ENCODE measurements at regions not wholly inside any gene's neighbourhood (a gene's known extent, or its start where the extent isn't known, plus 50 kb on each side); places are given as distances from the start of the nearest gene placed in this dataset.
"Not testable (repeated sequence)": the region's sequence is repeated elsewhere in the genome, so short reads cannot be mapped to it uniquely, and the experiment has no call there.

GRCh38 chr10:30697221-30697620 is 67.7 kb upstream of the LYZL2 start:
- TF ChIP-seq CTCF (IDR thresholded peaks at IDR 0.05; ENCODE audit: low read length); EZH2phosphoT487 (IDR thresholded peaks at IDR 0.05; ENCODE audit: low read length); EZH2 (optimal IDR thresholded peaks at IDR 0.05; ENCODE audit: low read depth, low read length): not testable (repeated sequence)
